CD4-positive, alpha-beta T cell treated with Interleukin-21 for 1 hour (primary cell): ENCODE measurements at regions not wholly inside any gene's neighbourhood (a gene's known extent, or its start where the extent isn't known, plus 50 kb on each side); places are given as distances from the start of the nearest gene placed in this dataset.
"Not testable (repeated sequence)": the region's sequence is repeated elsewhere in the genome, so short reads cannot be mapped to it uniquely, and the experiment has no call there.

ENCODE experiments used
- DNase-seq: peaks from one replicate; pipeline ENCODE4 v3.0.0-alpha.2; 2020

DNA sequence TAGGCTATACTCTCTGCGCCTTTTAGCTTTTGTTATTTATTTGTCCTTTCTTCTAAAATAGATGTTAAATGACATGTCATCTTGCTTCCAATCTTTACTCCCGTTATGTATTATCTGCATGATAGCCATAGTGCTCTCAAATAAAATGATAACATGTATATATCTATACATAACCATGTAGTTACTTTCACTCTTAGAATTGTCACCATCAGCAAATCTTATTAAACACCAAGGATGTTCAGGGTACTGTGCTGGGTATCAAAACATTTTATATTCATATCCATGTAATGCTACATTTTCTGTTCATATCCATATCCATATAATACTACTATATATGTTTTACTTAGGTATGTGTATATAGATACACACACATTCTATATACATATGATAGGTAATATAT, 176.4 kb upstream of the CHST9 start:
- DNase-seq = no peak

DNA sequence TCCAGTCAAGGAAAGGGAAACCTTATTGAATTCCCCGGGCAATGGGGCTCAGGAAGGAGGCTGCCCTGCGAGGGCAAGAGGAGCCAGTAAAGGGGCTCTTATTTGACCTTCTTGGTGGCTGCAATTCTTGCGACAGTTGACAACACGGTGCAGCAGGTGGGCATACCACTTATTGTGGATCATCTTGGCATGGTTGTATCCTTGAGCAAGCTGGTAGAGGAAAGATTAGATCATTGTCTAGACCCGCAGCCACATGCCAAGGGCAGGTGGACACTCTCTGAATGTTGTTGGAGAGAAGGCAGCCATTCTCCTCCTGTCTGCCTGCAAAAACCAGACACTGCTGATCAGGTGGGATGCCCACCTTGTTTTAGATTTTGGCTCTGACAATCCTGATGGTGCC, 170.2 kb upstream of the CHST9 start:
- no peak for DNase-seq

DNA sequence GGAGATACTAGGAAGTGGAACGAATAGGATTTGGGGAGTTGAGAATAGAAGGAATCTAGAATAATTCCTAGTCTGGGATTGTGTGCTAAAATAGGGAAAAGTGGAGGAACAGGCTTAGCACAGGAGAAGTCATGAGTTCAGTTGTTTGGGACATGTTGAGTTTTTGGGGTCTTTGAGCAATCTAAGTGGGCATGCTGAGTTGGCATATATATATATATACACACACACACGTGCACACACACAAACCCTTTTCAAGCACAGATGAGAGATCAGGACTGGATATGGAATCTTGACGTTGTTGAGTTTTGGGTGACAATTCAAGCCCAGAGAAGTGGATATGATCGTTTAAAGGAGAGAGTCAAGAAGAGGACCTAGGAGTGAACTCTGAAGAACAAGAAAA, 168.2 kb upstream of the CHST9 start:
- DNase-seq = no peak

DNA sequence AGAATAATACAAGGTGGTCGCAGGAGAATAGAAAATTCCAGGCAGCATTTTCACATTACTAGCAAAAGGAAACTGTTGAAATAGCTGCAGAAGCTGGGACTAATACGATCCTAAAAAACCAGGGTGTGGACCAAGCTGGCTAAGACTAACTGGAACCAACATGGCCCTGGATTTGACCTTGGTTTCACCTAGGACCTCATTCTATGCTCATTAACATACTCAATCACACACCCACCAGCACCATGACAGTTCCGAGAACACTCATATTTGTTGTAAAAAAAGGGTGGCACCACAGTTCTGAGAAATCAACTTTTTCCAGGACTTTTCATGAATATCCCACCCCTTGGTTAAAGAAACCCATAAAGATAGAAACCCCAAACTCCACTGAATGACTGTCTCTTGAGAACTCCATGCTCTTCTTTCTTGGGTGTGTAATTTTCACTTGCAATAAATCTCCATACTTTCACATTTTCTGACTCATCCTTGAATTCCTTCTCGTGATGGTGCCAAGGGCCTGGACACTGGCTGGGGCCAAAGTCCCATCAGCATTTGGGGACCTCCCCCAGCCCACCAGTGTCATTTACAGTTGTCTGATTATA, 164.3 kb upstream of the CHST9 start:
- no peak for DNase-seq

DNA sequence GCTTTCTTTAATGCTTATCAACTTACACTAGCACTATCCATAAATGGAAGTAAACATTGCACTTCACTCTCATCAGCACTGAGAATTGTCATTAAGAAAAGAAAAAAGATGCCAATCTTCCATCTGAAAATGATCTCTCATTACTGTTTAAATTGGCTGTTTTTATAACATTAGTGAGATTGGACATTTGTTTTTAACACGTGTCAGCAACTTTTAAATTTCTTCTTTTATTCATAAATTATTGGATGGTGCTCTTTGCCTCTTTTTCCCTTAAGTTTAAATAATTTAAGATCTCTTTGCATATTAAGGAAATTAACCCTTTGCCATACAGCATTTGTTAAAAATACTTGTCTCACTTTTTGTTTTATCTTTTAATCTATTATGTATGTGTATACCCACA, 146.5 kb upstream of the CHST9 start:
- no peak for DNase-seq

DNA sequence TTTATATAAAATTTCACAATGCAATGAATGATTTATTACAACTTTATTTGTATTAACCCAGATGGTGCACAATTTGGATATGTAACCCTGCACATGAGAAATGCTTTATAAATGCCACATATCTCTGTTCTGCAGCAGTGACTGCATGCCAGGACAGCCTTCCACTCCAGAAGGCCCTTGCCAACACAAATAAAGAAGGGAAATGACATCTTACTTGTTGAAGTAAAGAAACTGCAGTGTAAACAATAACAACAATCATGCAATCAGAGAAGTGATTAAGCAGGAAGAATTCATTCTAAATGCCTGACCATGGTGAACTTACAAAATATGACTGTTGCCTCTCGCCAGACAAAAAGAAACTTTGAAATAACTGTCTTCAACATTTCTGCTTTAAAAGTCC, 129.9 kb upstream of the CHST9 start:
- DNase-seq = no peak

DNA sequence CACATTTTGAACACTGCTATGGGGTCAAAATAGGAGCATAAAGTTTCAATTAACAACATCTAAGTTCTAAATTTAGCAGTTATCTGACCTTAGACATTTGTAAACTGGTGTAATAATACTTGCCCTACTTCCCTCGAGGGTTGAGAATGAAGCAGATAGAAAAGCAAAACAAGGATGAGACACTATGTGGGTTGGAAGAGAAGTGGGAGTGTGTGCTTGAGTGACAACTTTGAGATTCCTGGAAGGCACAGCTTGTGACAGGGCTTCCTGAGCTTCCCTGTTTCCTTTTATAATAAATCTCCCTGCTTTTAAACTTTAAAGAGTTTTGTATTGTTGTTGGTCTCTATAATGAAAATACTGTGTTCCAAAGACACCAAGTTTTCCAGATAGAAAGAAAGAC, 128.6 kb upstream of the CHST9 start:
- DNase-seq = no peak

DNA sequence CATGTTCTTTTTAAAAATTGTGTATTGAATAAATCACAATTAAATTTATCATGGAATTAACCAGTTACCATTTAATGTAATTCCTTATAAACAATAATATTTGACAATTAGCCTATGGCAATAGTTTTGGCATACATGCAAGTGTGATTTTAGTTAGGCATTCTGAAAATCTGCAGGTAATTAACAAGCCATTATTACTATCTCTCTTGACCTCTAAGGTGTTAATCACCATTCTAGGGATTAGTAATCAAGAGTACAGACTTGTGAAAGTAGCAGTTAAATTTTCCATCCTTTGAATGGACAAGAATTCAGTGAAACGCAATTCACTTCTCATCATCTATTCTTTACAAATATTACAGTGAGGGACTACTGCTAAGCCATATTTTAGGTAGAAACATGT, 127.7 kb upstream of the CHST9 start:
- DNase-seq = no peak

DNA sequence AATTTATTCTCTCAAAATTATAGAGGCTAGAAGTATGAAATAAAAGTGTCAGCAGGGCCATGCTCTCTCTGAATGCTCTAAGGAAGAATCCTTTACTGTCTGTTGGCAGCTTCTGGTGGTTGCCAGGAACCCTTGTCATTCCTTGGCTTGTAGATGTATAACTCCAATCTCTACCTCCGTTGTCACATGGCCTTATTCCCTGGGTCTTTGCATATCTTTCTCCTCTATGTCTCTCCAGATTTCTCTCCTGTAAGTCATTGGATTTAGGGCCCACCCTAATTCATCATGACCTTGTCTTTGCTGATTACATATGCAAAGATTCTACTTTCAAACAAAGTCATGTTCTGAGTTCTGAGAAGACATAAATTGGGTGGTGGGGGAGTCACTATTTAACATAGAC, 127.0 kb upstream of the CHST9 start:
- no peak for DNase-seq

DNA sequence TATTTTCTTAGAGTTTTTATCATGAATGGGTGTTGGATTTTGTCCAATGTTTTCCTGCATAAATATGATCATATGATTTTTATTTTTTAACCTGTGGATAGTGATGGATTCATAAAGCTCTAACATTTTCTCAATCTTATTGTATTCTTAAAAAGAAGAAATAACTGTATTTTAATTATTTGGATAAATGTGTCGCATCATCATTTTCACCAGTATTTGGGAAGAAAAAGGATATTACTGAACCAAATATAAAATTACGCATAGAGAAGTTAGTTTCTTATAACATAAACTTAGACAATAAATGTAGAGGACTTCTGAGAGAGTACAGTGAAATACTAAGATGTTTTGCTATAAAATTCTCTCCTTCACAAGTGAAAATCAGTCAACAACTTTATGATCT, 126.0 kb upstream of the CHST9 start:
- no peak for DNase-seq

DNA sequence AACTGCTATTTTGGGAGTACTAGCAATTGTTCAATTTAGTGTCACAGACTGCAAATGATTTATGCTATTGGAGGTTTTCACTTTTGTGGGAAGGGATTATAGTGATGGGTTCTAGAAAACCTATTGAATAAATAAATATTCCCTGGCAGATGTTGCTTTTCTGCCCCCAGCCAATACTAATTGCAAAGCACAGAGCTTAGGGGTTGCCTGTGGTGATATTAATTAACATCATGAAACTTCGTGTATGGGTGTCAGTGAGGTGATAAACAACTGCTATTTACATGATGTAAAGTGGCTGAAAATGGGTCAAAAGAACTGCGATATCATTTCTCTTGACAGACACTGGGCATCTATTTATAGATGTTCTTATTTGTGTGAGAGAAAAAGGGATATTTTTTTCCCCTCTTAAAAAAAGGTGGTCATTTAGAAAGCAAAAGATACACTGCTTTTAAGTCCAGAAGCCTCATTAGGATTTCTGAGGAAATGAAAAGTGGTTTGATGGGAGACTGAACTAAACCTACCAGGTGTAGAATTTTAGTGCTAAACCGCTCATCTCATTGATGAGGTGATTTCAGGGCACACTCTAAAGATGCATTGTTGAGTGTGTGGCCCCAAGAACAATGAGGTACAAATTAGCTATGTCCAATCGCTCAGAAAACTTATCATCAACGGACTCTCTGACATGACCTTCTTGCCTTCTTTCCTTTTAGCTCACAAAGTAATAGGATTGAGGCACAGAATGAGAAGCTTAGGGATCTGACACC, 116.7 kb upstream of the CHST9 start:
- no peak for DNase-seq

DNA sequence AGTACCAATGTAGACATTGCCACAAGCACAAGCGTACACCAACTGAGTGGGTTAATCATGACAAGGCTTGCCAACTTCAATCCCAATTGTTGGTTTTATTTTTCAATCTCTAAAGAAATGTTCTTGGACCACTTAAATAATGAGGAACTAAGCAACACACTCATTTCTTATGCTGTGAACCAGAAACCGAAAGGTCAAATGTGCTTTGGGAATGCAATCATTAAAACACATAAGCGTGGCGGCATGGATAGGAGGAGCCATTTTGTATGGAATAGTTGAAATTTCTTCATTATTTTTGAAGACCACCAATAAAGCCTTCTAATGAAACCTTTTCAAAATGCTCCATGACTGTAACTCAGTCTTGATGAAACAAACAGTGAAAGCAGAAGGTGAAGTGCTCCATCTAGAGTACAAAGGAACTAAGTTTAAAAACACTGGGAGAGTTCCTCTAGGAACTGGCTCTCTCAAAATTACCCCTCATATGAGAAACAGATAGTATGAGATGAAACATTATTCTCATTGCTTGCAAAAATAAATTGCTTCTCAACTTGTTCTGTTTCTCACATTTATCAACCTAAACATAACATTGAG, 113.2 kb upstream of the CHST9 start:
- DNase-seq = no peak

DNA sequence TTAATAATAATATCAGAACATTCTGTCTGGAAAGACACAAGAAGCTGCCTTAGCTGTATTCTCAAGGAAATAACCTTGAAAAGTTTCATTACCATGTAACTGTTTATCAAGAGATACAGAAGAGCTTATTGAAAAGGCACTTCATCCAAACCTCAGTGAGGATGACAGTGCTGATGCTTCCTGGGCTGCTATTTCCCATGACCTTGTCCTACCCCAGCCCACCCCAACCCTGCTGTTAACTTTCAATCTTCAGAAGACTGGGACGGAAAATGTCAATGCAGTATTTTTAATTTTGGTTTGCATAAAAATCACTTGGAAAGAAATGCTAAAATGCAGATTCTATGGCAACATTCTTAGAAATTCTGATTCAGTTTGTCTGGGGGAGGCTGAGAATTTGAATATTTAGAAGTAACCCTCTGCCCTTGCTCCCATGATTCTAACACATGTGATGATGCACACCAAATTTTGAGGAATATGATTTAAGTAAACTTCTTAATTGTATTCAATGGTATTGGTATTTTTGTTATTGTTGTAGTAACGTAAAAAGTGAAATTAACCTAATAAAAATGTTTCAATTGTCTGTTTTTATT, 101.0 kb upstream of the CHST9 start:
- not testable (repeated sequence) for DNase-seq

DNA sequence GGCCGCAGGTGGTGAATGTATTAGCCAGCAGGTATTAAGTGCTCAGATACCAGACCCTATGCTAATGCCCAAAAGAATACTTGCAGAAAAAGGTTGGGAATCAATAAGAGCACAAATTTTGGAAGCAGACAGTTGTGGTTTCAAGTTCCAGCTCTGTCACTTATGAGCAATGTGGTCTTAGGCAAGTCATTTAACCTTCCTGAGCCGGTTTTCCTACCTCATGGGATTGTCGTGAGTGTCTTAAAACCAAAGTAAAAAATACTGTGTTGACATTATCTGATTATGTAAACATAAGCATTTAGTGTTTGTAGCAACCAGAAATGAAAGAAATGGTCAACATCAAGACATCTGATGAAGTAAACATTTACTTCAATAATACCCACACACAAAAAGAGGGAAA, 93.0 kb upstream of the CHST9 start:
- no peak for DNase-seq

DNA sequence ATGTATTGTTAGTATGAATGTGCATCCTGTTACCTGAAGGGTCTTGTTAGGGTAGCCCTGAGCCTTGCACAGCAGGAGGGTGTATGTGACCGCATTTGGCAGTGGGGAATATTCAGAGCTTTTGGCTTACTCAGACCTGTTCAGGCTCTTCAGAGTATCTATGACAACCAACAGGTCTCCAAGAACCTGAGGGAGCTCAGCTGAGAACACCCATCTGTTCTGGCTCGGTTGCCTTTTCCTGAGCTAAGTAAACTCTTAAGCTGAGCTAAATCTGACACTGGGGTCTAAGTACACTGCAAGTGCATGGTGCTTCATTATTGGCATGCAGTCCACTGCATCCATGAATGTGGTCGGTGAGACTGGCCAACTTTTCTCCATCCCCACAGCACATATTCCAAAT, 92.4 kb upstream of the CHST9 start:
- no peak for DNase-seq

DNA sequence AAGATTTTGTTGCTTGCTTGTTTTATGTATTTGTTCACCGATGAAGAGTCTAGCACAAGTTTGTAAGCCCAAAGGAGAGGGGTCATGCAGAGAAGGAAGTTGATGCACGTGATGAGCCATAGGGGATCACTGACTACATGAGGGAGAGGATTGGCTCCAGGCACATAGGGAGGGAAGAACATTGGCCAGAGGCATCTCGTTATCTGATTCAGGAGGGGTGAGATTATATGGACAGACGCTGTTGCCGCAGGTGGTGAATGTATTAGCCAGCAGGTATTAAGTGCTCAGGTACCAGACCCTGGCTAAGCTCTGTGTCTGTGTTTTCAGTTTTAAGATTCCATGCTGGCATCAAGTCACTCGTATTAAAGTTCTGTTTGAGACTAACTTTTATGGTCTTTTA, 91.8 kb upstream of the CHST9 start:
- no peak for DNase-seq

DNA sequence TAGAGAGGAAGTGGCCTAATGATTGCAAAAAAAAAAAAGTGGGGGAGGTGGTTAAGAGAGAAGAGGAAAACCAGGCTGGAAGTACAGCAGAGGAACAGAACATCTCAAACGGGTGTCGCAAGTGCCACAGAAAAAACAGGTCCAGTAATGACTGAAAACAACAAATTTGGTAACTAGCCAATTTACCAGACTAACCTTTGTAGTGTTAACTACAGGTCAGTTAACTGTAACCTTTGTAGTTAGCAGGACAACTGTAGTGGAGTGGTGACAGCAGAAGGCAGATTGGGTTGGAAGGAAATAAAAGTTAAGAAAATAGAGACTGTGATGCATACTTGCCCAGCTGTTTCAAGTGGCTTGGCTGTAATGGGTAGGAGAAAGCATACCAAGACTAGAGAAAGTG, 91.4 kb upstream of the CHST9 start:
- no peak for DNase-seq

DNA sequence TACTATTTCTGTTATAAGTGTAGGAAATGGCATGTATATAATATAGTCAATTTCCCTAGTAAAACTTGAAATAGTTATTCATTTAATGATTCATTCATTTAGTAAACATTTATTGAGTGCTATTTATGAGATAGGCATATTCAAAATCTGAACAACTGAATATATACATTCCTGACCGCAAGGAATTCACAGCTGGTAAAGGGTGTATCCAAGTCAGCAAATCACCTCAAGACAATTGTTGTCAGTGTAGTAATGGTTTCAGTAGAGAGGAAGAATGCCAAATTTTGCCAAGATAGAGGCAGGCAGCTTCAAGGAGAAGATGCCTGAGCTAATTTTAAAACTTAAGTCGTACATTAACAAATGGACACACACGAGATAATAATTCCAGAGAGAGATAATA, 89.8 kb upstream of the CHST9 start:
- no peak for DNase-seq

DNA sequence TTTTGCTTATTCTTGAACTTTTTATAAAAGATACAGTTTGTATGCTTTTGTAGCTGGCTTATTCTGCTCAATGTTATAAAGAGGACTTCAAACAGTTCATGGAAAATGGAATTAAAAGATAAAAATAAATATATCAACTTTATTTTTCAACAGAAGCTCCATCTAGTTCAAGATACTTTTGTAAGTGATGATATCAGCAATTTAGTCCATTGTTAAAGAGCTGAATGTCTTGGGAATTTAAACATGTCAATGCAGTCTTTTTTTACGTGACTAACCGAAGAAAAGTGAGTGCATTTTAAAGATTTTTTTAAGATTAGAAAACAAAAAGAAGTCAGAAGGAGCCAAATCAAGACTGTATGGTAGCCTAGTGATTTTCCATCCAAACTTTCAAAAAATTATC, 85.4 kb upstream of the CHST9 start:
- DNase-seq = no peak

DNA sequence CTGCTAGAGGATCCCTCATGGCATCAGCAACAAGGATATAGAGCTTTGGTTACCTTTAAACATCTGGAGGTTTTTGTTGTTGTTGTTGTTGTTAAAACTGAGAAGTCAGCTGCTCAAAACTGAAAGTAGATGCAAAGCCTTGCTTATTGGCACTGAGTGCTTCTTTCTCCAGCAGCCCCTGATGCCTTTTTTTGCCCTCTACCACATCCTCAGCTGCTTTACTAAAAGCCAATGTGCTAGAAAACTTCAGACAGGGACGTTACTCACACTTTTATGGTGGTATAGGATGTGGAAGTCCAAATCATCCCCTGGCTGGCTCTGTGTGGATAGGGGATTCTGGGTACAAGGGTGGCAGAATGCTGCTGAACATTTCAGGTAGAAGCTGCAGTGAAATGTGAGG, 78.3 kb upstream of the CHST9 start:
- no peak for DNase-seq

DNA sequence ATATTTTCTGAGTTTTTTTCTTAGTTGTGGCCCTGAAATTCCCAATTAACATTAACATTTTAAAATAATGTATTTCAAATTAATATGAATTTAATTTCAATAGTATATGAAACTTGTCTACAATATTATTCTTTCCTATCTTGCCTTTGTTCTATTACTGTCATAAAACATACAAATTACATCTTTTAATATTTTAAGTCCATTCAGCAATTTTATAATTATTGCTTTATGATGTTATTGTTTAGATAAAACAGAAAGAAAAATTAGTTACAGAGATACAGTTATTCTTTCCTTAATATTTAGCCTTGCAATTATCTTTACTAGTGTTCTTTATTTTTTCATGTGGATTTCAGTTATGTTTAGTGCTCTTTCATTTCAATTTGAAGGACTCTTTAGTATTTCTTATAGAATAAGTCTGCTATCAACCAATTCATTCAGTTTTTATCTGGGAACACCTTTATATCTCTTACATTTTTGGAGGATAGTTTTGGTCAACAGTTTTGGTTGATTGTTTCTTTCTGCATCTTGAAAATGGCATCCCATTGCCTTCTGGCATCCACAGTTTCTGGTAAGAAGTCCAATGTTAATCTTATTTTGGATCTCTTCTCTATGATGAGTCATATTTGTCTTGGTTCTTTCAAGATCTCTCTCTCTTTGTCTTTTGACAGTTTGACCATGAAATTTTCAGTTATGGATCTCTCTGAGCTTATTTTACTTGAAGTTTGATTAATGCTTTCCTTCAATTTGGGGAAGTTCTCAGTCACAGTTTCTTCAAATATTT, 76.9 kb upstream of the CHST9 start:
- no peak for DNase-seq

DNA sequence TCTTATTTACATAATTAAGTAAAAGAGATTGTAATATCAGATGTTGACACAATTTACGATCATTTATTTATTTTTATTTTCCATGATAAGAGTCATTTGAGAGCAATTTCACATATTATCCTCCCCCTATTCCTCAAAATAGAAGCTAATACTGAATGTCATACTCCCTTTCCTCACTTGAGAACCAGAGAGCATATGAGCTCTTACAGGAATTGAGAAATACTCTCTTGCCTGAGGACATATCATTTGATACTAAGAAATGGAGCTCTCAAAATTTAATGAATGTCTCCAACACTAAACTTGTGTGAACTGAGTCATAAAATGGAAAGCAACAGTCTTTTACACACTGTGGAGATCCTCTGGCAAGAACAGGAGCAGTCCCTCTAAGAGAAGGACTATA, 68.5 kb upstream of the CHST9 start:
- no peak for DNase-seq

DNA sequence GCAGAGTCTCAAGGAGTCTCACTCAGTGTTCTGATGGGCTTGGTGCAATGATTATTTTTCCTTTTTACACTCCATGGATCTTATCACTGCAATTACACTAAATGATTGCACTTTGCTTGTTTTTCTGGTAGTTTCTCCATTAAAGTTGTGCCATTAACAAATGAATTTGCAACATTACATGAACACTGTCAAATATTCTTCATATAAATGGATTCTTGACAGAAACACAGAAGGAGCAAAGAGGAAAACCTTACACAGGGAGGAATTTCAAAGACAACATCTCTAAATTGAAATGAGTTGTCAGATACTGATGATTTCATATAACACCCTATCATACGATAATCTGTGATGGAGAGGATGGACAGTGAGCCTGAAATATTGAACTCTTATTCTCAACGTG, 65.4 kb upstream of the CHST9 start:
- no peak for DNase-seq

DNA sequence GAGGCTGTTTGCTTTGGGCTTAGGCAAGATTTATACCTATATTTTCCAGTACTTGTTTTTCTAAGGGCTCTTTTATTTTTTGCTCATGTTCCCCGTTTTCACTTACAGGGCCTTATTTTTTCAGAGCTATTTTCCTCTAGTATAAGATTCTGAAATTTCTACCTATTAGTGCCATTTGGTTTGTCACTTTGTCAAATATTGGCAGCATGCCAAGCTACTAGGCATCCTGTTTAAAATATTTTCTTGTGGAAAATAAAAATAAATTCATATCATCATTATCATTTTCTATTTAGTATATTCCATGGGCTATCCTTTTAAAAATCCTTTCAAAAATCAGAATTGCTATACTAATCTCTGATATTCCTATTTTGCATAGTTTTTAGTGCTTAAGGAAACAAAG, 64.8 kb upstream of the CHST9 start:
- DNase-seq = no peak
